Peyer's patch (tissue), 4 donors: ENCODE measurements at regions not wholly inside any gene's neighbourhood (a gene's known extent, or its start where the extent isn't known, plus 50 kb on each side); places are given as distances from the start of the nearest gene placed in this dataset.

Source experiments
- DNase-seq, 3 donors: peaks; one replicate each; pipeline ENCODE4 v3.0.0-alpha.2; 2017 to 2019
- H3K27ac ChIP-seq, 4 donors: fragments of 200-600 bp; sonication (generic); one replicate each; pipeline ENCODE4 v1.5.1; 2016 to 2019
- H3K27me3 ChIP-seq, 2 donors: fragments of 200-600 bp; sonication (generic); one replicate each; pipeline ENCODE4 v1.5.1; 2019
- H3K36me3 ChIP-seq, 3 donors: fragments of 200-600 bp; sonication (generic); one replicate each; pipeline ENCODE4 v1.5.1; 2016 to 2019
- H3K4me1 ChIP-seq, 4 donors: fragments of 200-600 bp; sonication (generic); one replicate each; pipeline ENCODE4 v1.5.1; 2016 to 2019
- H3K4me3 ChIP-seq, 4 donors: fragments of 200-600 bp; sonication (generic); 1 replicate in 3 of 4; 2 replicates in 1 of 4; pipeline ENCODE4 v1.5.1; 2016 to 2019; ENCODE audit warnings: mild to moderate bottlenecking in 1 of 4
- H3K9me3 ChIP-seq, 4 donors: fragments of 200-600 bp; sonication (generic); one replicate each; pipeline ENCODE4 v1.5.1; 2016 to 2019; ENCODE audit warnings: mild to moderate bottlenecking in 1 of 4
- POLR2A ChIP-seq, 2 donors: fragments of 450-650 bp; IDR thresholded peaks; one replicate each; pipeline ENCODE4 v1.5.1; 2017; ENCODE audit warnings: antibody characterized with exemption in 2 of 2, mild to moderate bottlenecking in 2 of 2, moderate library complexity in 2 of 2
- TF ChIP-seq, protein P1 (sequence below), 6 experiments: fragments of 450-650 bp in 4 of 6; fragments of 200-600 bp in 2 of 6; sonication (generic) in 1 of 6; IDR thresholded peaks; one replicate each; pipeline ENCODE4 v1.5.1; 2017 to 2019; ENCODE audit warnings: antibody characterized with exemption in 6 of 6, mild to moderate bottlenecking in 3 of 6, moderate library complexity in 1 of 6

DNA sequence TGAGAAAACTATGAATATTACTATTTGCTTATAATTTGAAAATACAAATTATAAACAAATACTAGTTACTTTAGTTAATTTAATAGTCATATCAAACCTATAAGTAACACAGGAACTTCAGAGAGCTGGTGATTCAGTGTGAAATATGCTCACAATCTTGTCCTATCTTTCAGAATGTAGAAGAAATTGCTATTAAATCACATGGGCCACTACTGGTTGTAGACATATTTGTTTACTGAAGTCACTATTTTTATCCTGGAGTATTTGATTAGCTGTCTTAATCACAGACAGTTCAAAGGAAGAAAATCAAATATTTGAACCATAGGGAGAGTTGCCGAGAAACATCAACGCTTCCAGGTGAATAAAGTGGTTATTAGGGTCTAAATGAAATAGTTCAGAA is 187.6 kb upstream of the ANO3 start:
- Histone ChIP-seq H3K27ac (no peak overlapping the region), H3K9me3 (no peaks in the 10 kb centered on the region), H3K27me3 (no peaks in the 10 kb centered on the region), H3K4me1 (no peaks in the 10 kb centered on the region), H3K4me3 (no peak overlapping the region), H3K36me3 (no peaks in the 10 kb centered on the region)
- DNase-seq, result no peak
- TF ChIP-seq, protein P1, sequence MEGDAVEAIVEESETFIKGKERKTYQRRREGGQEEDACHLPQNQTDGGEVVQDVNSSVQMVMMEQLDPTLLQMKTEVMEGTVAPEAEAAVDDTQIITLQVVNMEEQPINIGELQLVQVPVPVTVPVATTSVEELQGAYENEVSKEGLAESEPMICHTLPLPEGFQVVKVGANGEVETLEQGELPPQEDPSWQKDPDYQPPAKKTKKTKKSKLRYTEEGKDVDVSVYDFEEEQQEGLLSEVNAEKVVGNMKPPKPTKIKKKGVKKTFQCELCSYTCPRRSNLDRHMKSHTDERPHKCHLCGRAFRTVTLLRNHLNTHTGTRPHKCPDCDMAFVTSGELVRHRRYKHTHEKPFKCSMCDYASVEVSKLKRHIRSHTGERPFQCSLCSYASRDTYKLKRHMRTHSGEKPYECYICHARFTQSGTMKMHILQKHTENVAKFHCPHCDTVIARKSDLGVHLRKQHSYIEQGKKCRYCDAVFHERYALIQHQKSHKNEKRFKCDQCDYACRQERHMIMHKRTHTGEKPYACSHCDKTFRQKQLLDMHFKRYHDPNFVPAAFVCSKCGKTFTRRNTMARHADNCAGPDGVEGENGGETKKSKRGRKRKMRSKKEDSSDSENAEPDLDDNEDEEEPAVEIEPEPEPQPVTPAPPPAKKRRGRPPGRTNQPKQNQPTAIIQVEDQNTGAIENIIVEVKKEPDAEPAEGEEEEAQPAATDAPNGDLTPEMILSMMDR (IDR thresholded peaks at IDR 0.05), result no peak
- no peak for TF ChIP-seq POLR2A (IDR thresholded peaks at IDR 0.05)

DNA sequence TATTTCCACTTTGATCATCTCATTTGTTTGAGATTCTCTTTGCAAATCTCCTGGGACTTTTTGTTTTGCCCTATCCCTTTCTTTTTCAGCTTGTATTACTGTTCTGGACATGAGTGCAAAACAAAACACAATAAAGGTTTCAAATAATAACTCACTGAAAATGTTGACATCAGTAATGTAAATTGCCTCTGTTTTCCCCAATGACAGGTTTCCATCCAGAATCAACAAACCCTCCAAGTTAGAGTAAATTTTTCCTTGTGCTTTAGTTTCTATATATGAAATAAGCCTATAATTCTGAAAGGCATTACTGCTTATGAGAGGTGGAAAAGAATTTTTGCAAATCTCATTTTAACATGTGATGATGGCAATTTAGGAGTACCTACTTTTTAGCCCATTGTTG is 187.0 kb upstream of the ANO3 start:
- H3K36me3 ChIP-seq, result no peaks in the 10 kb centered on the region
- DNase-seq, result no peak
- no peak overlapping the region for H3K27ac ChIP-seq
- no peaks in the 10 kb centered on the region for H3K9me3 ChIP-seq
- no peaks in the 10 kb centered on the region for H3K4me1 ChIP-seq
- no peak overlapping the region for H3K4me3 ChIP-seq
- no peaks in the 10 kb centered on the region for H3K27me3 ChIP-seq
- TF ChIP-seq POLR2A (IDR thresholded peaks at IDR 0.05), result no peak
- TF ChIP-seq, protein P1 (IDR thresholded peaks at IDR 0.05), result no peak

DNA sequence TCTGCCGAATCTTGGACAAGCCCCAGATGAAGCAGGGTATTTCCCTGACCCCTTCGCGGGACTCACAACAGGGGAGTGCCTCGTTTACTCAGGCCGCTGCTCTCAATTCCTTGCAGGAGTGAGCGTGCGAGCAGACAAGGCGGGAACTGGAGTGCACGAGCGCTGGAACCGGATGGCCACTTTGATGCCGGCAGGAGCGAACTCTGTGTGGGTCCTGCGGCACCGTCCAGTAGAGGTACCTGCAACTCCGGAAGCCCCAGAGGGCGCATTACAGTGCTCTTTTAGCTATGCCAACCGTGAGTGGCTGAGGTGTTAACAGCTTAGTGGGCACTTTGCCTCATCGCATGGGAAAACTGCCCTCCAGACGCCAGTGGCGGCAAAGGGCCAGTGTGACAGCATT is 182.3 kb upstream of the ANO3 start:
- Histone ChIP-seq H3K4me3 (no peak overlapping the region), H3K9me3 (no peaks in the 10 kb centered on the region), H3K36me3 (no peaks in the 10 kb centered on the region), H3K27ac (no peak overlapping the region), H3K4me1 (no peaks in the 10 kb centered on the region), H3K27me3 (no peaks in the 10 kb centered on the region)
- TF ChIP-seq, protein P1 (IDR thresholded peaks at IDR 0.05), result no peak
- no peak for TF ChIP-seq POLR2A (IDR thresholded peaks at IDR 0.05)
- no peak for DNase-seq

DNA sequence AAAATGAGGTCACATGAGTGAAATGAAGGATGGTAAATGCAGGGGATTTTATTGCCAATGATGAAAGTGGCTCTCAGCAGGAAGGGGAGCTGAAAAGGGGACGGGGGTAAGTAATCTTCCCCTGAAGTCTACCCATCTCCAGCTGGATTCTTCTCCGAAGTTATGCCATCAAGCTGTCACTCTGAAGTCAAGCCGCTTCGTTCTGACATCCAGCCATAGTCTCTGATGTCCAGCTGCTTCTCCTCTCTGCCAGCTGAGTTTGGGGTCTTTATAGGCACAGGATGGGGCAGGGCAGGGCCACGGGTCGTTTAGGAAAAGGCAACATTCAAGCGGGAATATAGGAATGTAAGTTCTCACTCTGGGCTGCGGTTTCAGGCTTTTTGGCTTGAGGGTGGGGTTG is 181.9 kb upstream of the ANO3 start:
- no peak overlapping the region for H3K27ac ChIP-seq
- no peaks in the 10 kb centered on the region for H3K9me3 ChIP-seq
- TF ChIP-seq, protein P1 (IDR thresholded peaks at IDR 0.05), result no peak
- no peak for TF ChIP-seq POLR2A (IDR thresholded peaks at IDR 0.05)
- no peak overlapping the region for H3K4me3 ChIP-seq
- no peak for DNase-seq
- H3K27me3 ChIP-seq, result no peaks in the 10 kb centered on the region
- H3K4me1 ChIP-seq, result no peaks in the 10 kb centered on the region
- no peaks in the 10 kb centered on the region for H3K36me3 ChIP-seq

DNA sequence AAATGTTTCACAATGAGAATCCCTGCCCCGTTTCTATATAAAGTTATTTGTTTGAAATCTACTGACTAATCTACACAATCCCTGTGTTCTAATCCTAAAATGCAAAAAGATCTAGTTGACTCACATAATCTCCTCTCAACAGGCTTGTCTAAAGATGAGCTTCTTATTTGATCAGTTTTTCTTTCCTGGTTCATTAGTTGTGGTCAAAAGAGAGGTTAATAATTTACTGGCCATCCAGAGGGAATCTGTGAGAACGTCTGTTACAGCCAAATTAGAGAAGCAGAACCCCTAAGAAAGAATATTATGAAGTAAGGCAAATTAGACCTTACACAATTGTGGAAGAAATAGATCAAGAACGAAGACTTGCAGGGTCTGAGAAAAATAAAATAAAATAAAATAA is 173.7 kb upstream of the ANO3 start:
- no peak overlapping the region for H3K27ac ChIP-seq
- no peaks in the 10 kb centered on the region for H3K36me3 ChIP-seq
- DNase-seq, result no peak
- H3K27me3 ChIP-seq, result no peaks in the 10 kb centered on the region
- no peaks in the 10 kb centered on the region for H3K9me3 ChIP-seq
- TF ChIP-seq POLR2A (IDR thresholded peaks at IDR 0.05), result no peak
- TF ChIP-seq, protein P1 (IDR thresholded peaks at IDR 0.05), result no peak
- no peaks in the 10 kb centered on the region for H3K4me1 ChIP-seq
- no peak overlapping the region for H3K4me3 ChIP-seq

DNA sequence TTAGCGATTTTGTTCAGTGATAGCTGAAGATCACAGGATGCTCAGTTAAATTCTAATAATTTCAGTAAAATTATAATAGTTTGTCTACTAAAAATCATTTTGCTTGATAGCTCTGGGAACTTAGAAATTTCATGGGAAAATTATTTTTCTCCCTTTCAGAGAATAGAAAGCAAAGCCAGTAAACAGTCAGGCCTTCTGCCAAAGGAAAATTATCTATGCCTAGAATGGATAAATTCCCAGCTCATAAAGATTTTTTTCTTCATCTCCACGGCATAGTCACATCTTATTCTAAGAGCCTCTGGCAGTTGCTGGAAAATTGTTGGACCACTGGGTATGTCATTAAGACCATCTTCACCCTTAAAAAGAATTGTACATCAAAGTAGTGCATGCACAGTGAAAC is 169.6 kb upstream of the ANO3 start:
- Histone ChIP-seq H3K4me3 (no peak overlapping the region), H3K4me1 (no peaks in the 10 kb centered on the region), H3K27me3 (no peaks in the 10 kb centered on the region), H3K27ac (no peak overlapping the region), H3K36me3 (no peaks in the 10 kb centered on the region), H3K9me3 (no peaks in the 10 kb centered on the region)
- no peak for DNase-seq
- TF ChIP-seq, protein P1 (IDR thresholded peaks at IDR 0.05), result no peak
- no peak for TF ChIP-seq POLR2A (IDR thresholded peaks at IDR 0.05)
